H9 (cell line): ENCODE measurements at regions not wholly inside any gene's neighbourhood (a gene's known extent, or its start where the extent isn't known, plus 50 kb on each side); places are given as distances from the start of the nearest gene placed in this dataset.

ENCODE experiments used
- DNase-seq: peaks from one replicate; pipeline ENCODE4 v3.0.0-alpha.2; 2017
- H2AFZ ChIP-seq: one replicate; pipeline ENCODE4 v1.6.1; 2013; ENCODE audit warnings: mild to moderate bottlenecking, low read length, control low read depth, moderate library complexity
- H2AK5ac ChIP-seq: 2 replicates; pipeline ENCODE4 v1.6.1; 2013; ENCODE audit warnings: low read length, control low read depth, mixed read lengths; ENCODE audit not compliant: insufficient read length
- H2BK120ac ChIP-seq: one replicate; pipeline ENCODE4 v1.6.1; 2013; ENCODE audit warnings: low read depth, mild to moderate bottlenecking, low read length, control low read depth, inconsistent platforms; ENCODE audit not compliant: poor library complexity, severe bottlenecking
- H2BK12ac ChIP-seq: 2 replicates; pipeline ENCODE4 v1.6.1; 2013; ENCODE audit warnings: low read length, control low read depth, mixed read lengths, low read depth; ENCODE audit not compliant: insufficient read length
- H2BK15ac ChIP-seq: 2 replicates; pipeline ENCODE4 v1.6.1; 2013; ENCODE audit warnings: low read depth, low read length, control low read depth
- H2BK20ac ChIP-seq: one replicate; pipeline ENCODE4 v1.6.1; 2013; ENCODE audit warnings: low read depth, mild to moderate bottlenecking, low read length, control low read depth, inconsistent platforms; ENCODE audit not compliant: poor library complexity, severe bottlenecking
- H2BK5ac ChIP-seq: 2 replicates; pipeline ENCODE4 v1.6.1; 2013; ENCODE audit warnings: low read length, control low read depth, mixed read lengths; ENCODE audit not compliant: insufficient read length
- H3K14ac ChIP-seq: 2 replicates; pipeline ENCODE4 v1.6.1; 2013; ENCODE audit warnings: low read length, control low read depth; ENCODE audit not compliant: insufficient read depth
- H3K18ac ChIP-seq: 2 replicates; pipeline ENCODE4 v1.6.1; 2013; ENCODE audit warnings: low read depth, mild to moderate bottlenecking, mixed read lengths, low read length, control low read depth; ENCODE audit not compliant: insufficient read length
- H3K23ac ChIP-seq: 2 replicates; pipeline ENCODE4 v1.6.1; 2013; ENCODE audit warnings: low read length, control low read depth, mixed read lengths, low read depth; ENCODE audit not compliant: insufficient read length
- H3K23me2 ChIP-seq: 2 replicates; pipeline ENCODE4 v1.6.1; 2013; ENCODE audit warnings: low read depth, mild to moderate bottlenecking, mixed read lengths, low read length, control low read depth; ENCODE audit not compliant: insufficient read length, poor library complexity, severe bottlenecking
- H3K27ac ChIP-seq: 2 replicates; pipeline ENCODE4 v1.5.1; 2013; ENCODE audit warnings: low read length, control low read depth, mixed read lengths, low read depth; ENCODE audit not compliant: insufficient read length
- H3K27me3 ChIP-seq: 2 replicates; pipeline ENCODE4 v1.6.1; 2013; ENCODE audit warnings: low read length, control low read depth, inconsistent platforms; ENCODE audit not compliant: insufficient read depth
- H3K4ac ChIP-seq: 2 replicates; pipeline ENCODE4 v1.6.1; 2013; ENCODE audit warnings: low read depth, mild to moderate bottlenecking, control low read depth, inconsistent platforms, low read length, moderate library complexity
- H3K4me1 ChIP-seq: 2 replicates; pipeline ENCODE4 v1.6.1; 2013; ENCODE audit warnings: low read length, control low read depth, inconsistent platforms; ENCODE audit not compliant: insufficient read depth
- H3K4me2 ChIP-seq: 2 replicates; pipeline ENCODE4 v1.6.1; 2013; ENCODE audit warnings: low read length, control low read depth, mixed read lengths; ENCODE audit not compliant: insufficient read length, insufficient read depth
- H3K56ac ChIP-seq: 2 replicates; pipeline ENCODE4 v1.6.1; 2013; ENCODE audit warnings: low read depth, mild to moderate bottlenecking, mixed read lengths, low read length, control low read depth; ENCODE audit not compliant: insufficient read length
- H3K79me1 ChIP-seq: 2 replicates; pipeline ENCODE4 v1.6.1; 2013; ENCODE audit warnings: low read depth, mild to moderate bottlenecking, moderate library complexity, low read length, control low read depth, inconsistent platforms; ENCODE audit not compliant: insufficient read depth, poor library complexity, severe bottlenecking
- H3K79me2 ChIP-seq: 2 replicates; pipeline ENCODE4 v1.6.1; 2013; ENCODE audit warnings: low read length, control low read depth, inconsistent platforms; ENCODE audit not compliant: insufficient read depth
- H3K9ac ChIP-seq: 2 replicates; pipeline ENCODE4 v1.6.1; 2013; ENCODE audit warnings: low read length, control low read depth, mixed read lengths; ENCODE audit not compliant: insufficient read length; ENCODE audit errors: extremely low read depth
- H3K9me3 ChIP-seq: one replicate; pipeline ENCODE4 v1.6.1; 2013; ENCODE audit warnings: low read depth, low read length, inconsistent platforms; ENCODE audit not compliant: control insufficient read depth
- H3T11ph ChIP-seq: one replicate; pipeline ENCODE4 v1.6.1; 2013; ENCODE audit warnings: mild to moderate bottlenecking, low read length, control low read depth, inconsistent platforms
- H4K20me1 ChIP-seq: one replicate; pipeline ENCODE4 v1.6.1; 2013; ENCODE audit not compliant: control insufficient read depth, insufficient read length, insufficient read depth
- H4K5ac ChIP-seq: 2 replicates; pipeline ENCODE4 v1.6.1; 2013; ENCODE audit warnings: low read depth, mild to moderate bottlenecking, mixed read lengths, low read length, control low read depth; ENCODE audit not compliant: insufficient read length
- H4K8ac ChIP-seq: replicated peaks from 2 replicates; pipeline ENCODE4 v1.6.1; 2013; ENCODE audit warnings: low read length, control low read depth, mixed read lengths, low read depth; ENCODE audit not compliant: insufficient read length
- H4K91ac ChIP-seq: 2 replicates; pipeline ENCODE4 v1.6.1; 2013; ENCODE audit warnings: low read depth, mild to moderate bottlenecking, moderate library complexity, mixed read lengths, low read length, control low read depth; ENCODE audit not compliant: insufficient read length
- H3K27ac Mint-ChIP-seq, 3 experiments: 2 replicates in 2 of 3; 3 replicates in 1 of 3; pipeline ENCODE4 v1.8.0; 2020 to 2021; ENCODE audit warnings: mixed read lengths in 3 of 3, mild to moderate bottlenecking in 1 of 3, moderate library complexity in 1 of 3
- H3K27me3 Mint-ChIP-seq: 2 replicates; pipeline ENCODE4 v1.8.0; 2021; ENCODE audit warnings: low read depth, mild to moderate bottlenecking, moderate library complexity, mixed read lengths
- H3K36me3 Mint-ChIP-seq, 3 experiments: 2 replicates in 2 of 3; 3 replicates in 1 of 3; pipeline ENCODE4 v1.8.0; 2020 to 2021; ENCODE audit warnings: low read depth in 3 of 3, mixed read lengths in 3 of 3; ENCODE audit not compliant: insufficient read depth in 1 of 3
- H3K4me1 Mint-ChIP-seq, 2 experiments: 2 replicates each; pipeline ENCODE4 v1.8.0; 2020; ENCODE audit warnings: mixed read lengths in 2 of 2
- H3K4me3 Mint-ChIP-seq, 2 experiments: 2 replicates in 1 of 2; 3 replicates in 1 of 2; pipeline ENCODE4 v1.8.0; 2020 to 2021; ENCODE audit warnings: mild to moderate bottlenecking in 2 of 2, mixed read lengths in 2 of 2, moderate library complexity in 1 of 2
- H3K9me3 Mint-ChIP-seq, 2 experiments: 2 replicates in 1 of 2; 3 replicates in 1 of 2; pipeline ENCODE4 v1.8.0; 2020; ENCODE audit warnings: mild to moderate bottlenecking in 2 of 2, mixed read lengths in 2 of 2, moderate library complexity in 1 of 2
- CTCF ChIP-seq: fragments of 200-600 bp; sonication (generic); conservative IDR thresholded peaks from 3 replicates; pipeline ENCODE4 v1.8.0; 2021; ENCODE audit warnings: antibody characterized with exemption, mild to moderate bottlenecking
- WGBS: extraction: QIAGEN DNeasy Blood & Tissue Kit; methylation state at CpG from one replicate; pipeline ENCODE4 v1.1.7; 2013; ENCODE audit warnings: missing lambda C conversion rate, low lambda C conversion rate, mixed read lengths; ENCODE audit not compliant: insufficient read length; ENCODE audit errors: extremely low coverage; 5-methylcytosine and 5-hydroxymethylcytosine counted together

GRCh38 chr2:116211719-116212118, 1602.8 kb upstream of the DDX18 start:
- H3K4ac ChIP-seq = no peak overlapping the region
- no peaks in the 10 kb centered on the region for H3K27me3 Mint-ChIP-seq
- H2AK5ac ChIP-seq = no peak overlapping the region
- H3K4me3 Mint-ChIP-seq = no peak overlapping the region
- no peak overlapping the region for H2BK120ac ChIP-seq
- H2BK20ac ChIP-seq = no peak overlapping the region
- no peak overlapping the region for H3K18ac ChIP-seq
- WGBS = no CpG with 5 or more reads among the region's 3 CpGs
- H4K5ac ChIP-seq = no peak overlapping the region
- no peak overlapping the region for H3K27ac ChIP-seq
- H2BK5ac ChIP-seq = no peak overlapping the region
- H4K8ac ChIP-seq = no peak overlapping the region
- H4K20me1 ChIP-seq = no peaks in the 10 kb centered on the region
- no peak overlapping the region for H3K56ac ChIP-seq
- peaks cover 8% of the 10 kb centered on the region in 2 experiments for H3K4me1 Mint-ChIP-seq
- no peak for DNase-seq
- no peaks in the 10 kb centered on the region for H3K36me3 Mint-ChIP-seq
- H3K27me3 ChIP-seq = no peaks in the 10 kb centered on the region
- H3K23me2 ChIP-seq = no peaks in the 10 kb centered on the region
- no peak overlapping the region for H4K91ac ChIP-seq
- H3K4me1 ChIP-seq = no peaks in the 10 kb centered on the region
- H3K79me2 ChIP-seq = no peaks in the 10 kb centered on the region
- H3T11ph ChIP-seq = no peak overlapping the region
- no peak overlapping the region for H3K14ac ChIP-seq
- H3K27ac Mint-ChIP-seq = no peak overlapping the region
- H3K23ac ChIP-seq = no peak overlapping the region
- no peaks in the 10 kb centered on the region for H3K9me3 ChIP-seq
- no peak overlapping the region for H2BK12ac ChIP-seq
- TF ChIP-seq CTCF = no peak
- H3K9ac ChIP-seq = no peak overlapping the region
- no peak overlapping the region for H3K4me2 ChIP-seq
- no peaks in the 10 kb centered on the region for H3K9me3 Mint-ChIP-seq
- H2BK15ac ChIP-seq = no peak overlapping the region
- H3K79me1 ChIP-seq = no peaks in the 10 kb centered on the region
- no peak overlapping the region for H2AFZ ChIP-seq
